NB4 (cell line): ENCODE measurements at regions not wholly inside any gene's neighbourhood (a gene's known extent, or its start where the extent isn't known, plus 50 kb on each side); places are given as distances from the start of the nearest gene placed in this dataset.

Experiments
- DNase-seq: peaks from one replicate; pipeline ENCODE4 v3.0.0; 2010; ENCODE audit warnings: low read depth
- H3K4me3 ChIP-seq: one replicate; pipeline ENCODE4 v1.5.1; 2011; ENCODE audit warnings: mild to moderate bottlenecking, low read depth, low read length, moderate library complexity
- CTCF ChIP-seq: IDR thresholded peaks from one replicate; pipeline ENCODE4 v1.5.1; 2012; ENCODE audit warnings: low read depth, low read length
- MYC ChIP-seq: IDR thresholded peaks from 2 replicates; pipeline ENCODE4 v1.6.1; 2011; ENCODE audit warnings: low read depth, low read length
- POLR2A ChIP-seq: IDR thresholded peaks from 2 replicates; pipeline ENCODE4 v1.6.1; 2011; ENCODE audit warnings: mild to moderate bottlenecking; ENCODE audit not compliant: insufficient read length; ENCODE audit errors: extremely low read depth
- TF ChIP-seq, protein P1 (sequence below): IDR thresholded peaks from 2 replicates; pipeline ENCODE4 v1.6.1; 2011; ENCODE audit warnings: low read depth, low read length

GRCh38 chr3:77919244-77919643, 879.3 kb downstream of the ROBO2 start:
- DNase-seq: no peak
- H3K4me3 ChIP-seq: no peak overlapping the region
- TF ChIP-seq POLR2A (no peak), MYC (no peak), CTCF (no peak)
- TF ChIP-seq, protein P1, sequence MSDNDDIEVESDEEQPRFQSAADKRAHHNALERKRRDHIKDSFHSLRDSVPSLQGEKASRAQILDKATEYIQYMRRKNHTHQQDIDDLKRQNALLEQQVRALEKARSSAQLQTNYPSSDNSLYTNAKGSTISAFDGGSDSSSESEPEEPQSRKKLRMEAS: no peak

DNA sequence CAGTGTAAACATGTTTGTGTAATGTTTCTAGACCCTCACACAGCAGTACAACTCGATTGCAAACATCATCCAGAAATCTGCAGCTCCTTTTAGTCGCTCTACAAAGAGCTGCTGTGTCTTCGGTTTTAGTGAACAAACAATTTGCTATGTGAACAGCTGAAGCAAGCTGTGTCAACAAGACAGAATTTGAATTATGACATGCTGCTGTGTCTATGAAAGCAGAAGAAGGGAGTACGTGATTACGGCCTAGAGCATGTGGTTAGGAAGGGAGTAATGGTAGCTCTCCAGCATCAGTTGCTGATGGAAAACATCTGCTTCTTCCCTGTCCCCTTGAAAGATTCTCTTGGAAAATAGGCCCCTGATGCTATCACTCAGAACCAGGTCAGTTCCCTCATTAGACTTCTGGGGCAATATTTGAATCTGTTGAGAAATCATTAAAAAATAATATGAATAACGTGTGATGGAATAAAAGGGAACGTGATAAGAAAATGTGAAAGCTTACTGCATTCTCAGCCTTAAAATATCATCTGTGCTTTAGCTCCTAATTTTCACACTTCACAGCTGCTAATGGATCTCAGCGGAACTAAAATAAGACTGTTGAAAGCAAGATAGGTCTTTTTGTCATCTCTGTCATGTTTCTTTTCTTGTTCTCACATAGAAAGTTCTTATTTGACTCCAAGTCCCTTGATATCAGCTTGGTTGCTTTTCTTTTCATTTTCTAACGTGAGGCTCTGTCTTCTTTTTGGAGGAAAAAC, 891.5 kb downstream of the ROBO2 start:
- DNase-seq: no peak
- no peak overlapping the region for H3K4me3 ChIP-seq
- TF ChIP-seq, protein P1: no peak
- no peak for TF ChIP-seq MYC

DNA sequence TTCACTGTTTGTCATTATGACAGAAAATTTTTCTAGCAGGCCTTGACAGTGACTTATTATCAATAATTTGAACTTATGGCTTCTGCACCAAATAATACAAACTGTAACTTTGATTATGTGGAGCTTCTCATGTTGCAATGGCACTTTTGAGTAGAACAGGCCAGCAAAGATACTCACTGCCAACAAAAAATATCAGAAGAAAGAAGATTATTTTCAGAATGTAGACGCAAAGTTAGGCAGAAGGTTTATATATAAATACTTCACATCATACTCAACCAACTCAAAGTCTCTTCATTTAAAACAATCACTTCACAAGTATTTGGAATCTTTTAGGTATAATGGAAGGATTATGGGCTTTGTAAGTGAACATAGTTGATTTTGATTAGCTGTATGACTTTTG, 893.0 kb downstream of the ROBO2 start:
- TF ChIP-seq POLR2A (no peak), MYC (no peak), CTCF (no peak)
- DNase-seq: no peak
- no peak overlapping the region for H3K4me3 ChIP-seq

DNA sequence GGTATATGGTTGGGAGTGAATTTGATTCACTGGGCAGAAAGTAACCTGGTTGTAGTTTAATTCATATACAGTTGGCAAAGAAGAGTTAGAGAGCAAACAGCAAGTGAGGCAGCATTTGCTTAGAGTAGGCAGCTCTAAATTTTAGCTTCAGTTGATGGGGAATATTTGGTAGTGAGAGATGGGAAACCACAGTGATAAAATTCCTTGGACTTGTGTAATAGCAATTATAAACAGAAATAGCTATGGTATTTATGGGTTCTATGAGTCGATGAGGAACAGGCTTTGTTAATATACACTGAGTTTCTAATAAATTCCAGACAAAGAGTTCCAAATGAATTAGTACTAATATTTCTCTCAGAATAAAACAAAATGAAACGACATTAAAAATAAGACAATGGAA, 894.0 kb downstream of the ROBO2 start:
- no peak for TF ChIP-seq POLR2A
- no peak for TF ChIP-seq MYC
- TF ChIP-seq CTCF: no peak
- TF ChIP-seq, protein P1: no peak
- no peak for DNase-seq
- no peak overlapping the region for H3K4me3 ChIP-seq

DNA sequence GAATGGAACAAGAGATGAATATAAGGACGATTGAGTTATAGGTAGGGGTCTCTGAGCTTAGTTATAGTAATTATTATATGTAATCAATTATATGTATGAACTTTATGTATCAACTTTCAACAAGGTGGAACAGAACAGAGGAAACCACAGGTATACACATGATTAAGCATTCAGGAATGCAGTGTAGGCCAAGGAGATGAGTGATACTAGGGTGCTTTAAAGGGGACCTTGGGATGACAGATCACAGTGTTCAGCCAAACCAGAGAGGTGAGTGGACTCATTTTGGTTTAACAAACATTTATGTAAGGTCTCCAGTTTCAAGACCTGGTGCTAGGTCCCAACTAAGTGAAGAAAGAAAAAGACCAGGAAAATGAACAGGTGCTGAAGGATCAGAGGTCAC, 895.5 kb downstream of the ROBO2 start:
- TF ChIP-seq POLR2A (no peak), MYC (no peak), CTCF (no peak)
- TF ChIP-seq, protein P1: no peak
- DNase-seq: no peak

GRCh38 chr3:77939726-77940125, 899.8 kb downstream of the ROBO2 start:
- TF ChIP-seq CTCF (no peak), MYC (no peak), POLR2A (no peak)
- TF ChIP-seq, protein P1: no peak
- no peak overlapping the region for H3K4me3 ChIP-seq
- DNase-seq: no peak

More for the DNA sequence above, 895.5 kb downstream of the ROBO2 start:
- H3K4me3 ChIP-seq: no peak overlapping the region
